G401.6 (cell line): ENCODE measurements at regions not wholly inside any gene's neighbourhood (a gene's known extent, or its start where the extent isn't known, plus 50 kb on each side); places are given as distances from the start of the nearest gene placed in this dataset.

Experiments used
- FAIRE-seq: peaks from 2 replicates; lab custom pipeline; 2012; peaks lifted over from hg19 to GRCh38; lab: Jason Lieb, UNC

- no peak for FAIRE-seq
Observed at GRCh38 chr18:22355598-22355997, 62.1 kb downstream of the CTAGE1 start.

GRCh38 chr18:22355069-22355468 is 62.6 kb downstream of the CTAGE1 start:
- no peak for FAIRE-seq

- no peak for FAIRE-seq
Observed at GRCh38 chr18:22349966-22350365, 67.7 kb downstream of the CTAGE1 start.

GRCh38 chr18:22349317-22349898 is 68.3 kb downstream of the CTAGE1 start:
- no peak for FAIRE-seq

- no peak for FAIRE-seq
Observed at GRCh38 chr18:22348521-22349316, 69.0 kb downstream of the CTAGE1 start.

- no peak for FAIRE-seq
Observed at GRCh38 chr18:22347606-22348511, 69.9 kb downstream of the CTAGE1 start.

GRCh38 chr18:22346953-22347605 is 70.6 kb downstream of the CTAGE1 start:
- no peak for FAIRE-seq

- FAIRE-seq: no peak
Observed at GRCh38 chr18:22346401-22346952, 71.2 kb downstream of the CTAGE1 start.

- FAIRE-seq: no peak
Observed at GRCh38 chr18:22345718-22346117, 72.0 kb downstream of the CTAGE1 start.

GRCh38 chr18:22344908-22345670 is 72.6 kb downstream of the CTAGE1 start:
- FAIRE-seq: no peak

- no peak for FAIRE-seq
Observed at GRCh38 chr18:22344445-22344844, 73.3 kb downstream of the CTAGE1 start.

GRCh38 chr18:22343613-22344012 is 74.1 kb downstream of the CTAGE1 start:
- FAIRE-seq: no peak

GRCh38 chr18:22342625-22343024 is 75.1 kb downstream of the CTAGE1 start:
- no peak for FAIRE-seq

- FAIRE-seq: no peak
Observed at GRCh38 chr18:22340331-22340730, 77.4 kb downstream of the CTAGE1 start.

GRCh38 chr18:22339913-22340312 is 77.8 kb downstream of the CTAGE1 start:
- FAIRE-seq: no peak

GRCh38 chr18:22337833-22338232 is 79.9 kb downstream of the CTAGE1 start:
- FAIRE-seq: no peak

GRCh38 chr18:22337306-22337705 is 80.4 kb downstream of the CTAGE1 start:
- FAIRE-seq: no peak

GRCh38 chr18:22336406-22336805 is 81.3 kb downstream of the CTAGE1 start:
- FAIRE-seq: no peak

GRCh38 chr18:22335731-22336198 is 82.0 kb downstream of the CTAGE1 start:
- no peak for FAIRE-seq

GRCh38 chr18:22334567-22334966 is 83.1 kb downstream of the CTAGE1 start:
- FAIRE-seq: no peak

- no peak for FAIRE-seq
Observed at GRCh38 chr18:22332590-22332989, 85.1 kb downstream of the CTAGE1 start.
